ENCODE measurements at regions not wholly inside any gene's neighbourhood (a gene's known extent, or its start where the extent isn't known, plus 50 kb on each side); places are given as distances from the start of the nearest gene placed in this dataset.

GRCh38 chr11:23653071-23653675 is 792.9 kb upstream of the CCDC179 start:
- DNase-seq (ENCODE audit: low spot score): no peak

DNA sequence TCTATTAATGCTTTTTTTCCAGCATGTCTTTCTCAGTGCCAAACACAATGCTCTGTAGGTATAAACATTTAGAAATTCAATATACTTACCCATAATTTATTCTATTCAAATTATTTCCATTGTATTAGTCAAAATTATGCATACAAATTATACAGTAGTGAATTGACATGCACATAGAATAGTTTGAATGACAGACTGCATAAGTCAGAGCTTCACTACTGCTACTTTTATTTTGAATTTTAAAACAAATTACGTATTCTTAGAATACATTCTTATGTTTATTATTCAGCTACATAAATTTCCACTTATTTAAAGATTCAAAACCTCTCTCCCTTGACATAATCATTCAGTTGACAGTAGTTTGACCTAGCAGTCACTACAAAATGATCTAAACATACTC is 808.0 kb upstream of the CCDC179 start:
- DNase-seq (ENCODE audit: low spot score): no peak

- no peak for DNase-seq (ENCODE audit: low spot score)
Observed at GRCh38 chr11:23673366-23673765, 813.1 kb upstream of the CCDC179 start.

DNA sequence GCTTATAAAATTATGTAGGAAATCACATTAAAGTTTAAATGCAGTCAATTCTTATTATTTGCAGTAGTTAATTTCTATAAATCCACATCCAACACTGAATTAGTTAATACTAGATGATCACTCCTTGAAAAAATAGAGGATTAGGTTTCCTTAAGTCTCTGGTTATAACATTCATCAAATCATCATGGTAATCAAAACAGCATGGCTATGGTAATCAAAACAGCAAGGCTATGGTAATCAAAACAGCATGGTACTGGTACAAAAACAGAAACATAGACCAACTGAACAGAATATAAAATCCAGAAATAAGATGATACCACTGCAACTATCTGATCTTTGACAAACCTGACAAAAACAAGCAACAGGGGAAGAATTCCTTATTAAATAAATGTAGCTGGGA is 814.6 kb upstream of the CCDC179 start:
- DNase-seq (ENCODE audit: low spot score): no peak

DNA sequence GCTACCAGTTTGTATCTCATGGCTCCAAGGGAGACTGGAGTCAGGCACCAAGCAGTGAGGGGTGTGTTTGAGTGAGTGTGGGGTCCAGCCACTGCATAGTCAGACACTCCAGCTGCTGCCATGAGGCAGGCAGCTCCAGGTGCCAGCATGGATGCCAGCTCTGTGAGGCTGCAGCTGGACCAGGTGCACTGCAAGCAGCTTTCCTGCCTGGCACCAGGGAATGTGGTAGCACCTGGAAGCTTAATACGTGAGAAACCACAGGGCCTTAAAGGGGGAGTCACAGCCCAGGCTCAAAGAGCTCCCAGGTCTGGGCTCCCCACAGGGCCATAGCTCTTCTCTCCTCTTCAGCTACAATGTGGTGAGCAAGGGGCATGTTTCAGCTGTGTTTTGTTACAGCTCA is 817.8 kb upstream of the LUZP2 start:
- DNase-seq (ENCODE audit: low spot score): no peak

DNA sequence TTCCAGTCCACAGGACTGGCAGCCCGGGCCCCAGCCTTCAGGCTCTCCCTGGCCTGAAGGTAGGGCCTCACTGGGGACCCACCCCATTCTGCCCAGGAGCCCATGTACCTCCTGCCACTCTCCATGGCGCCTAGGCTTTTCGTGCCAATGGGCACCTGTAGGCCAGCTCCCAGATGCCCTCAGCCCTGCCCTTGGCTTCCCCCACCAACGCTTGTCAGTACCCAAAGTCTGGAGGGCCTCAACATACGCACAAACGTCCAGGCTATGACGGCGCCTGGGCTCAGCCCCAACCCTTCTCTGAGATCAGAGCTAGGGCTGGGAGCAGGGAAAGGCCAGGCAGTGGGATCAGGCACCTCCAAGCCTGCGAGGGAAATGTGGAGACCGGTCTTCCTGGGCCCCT is 816.9 kb upstream of the LUZP2 start:
- DNase-seq (ENCODE audit: low spot score): no peak

- DNase-seq (ENCODE audit: low spot score): no peak
Observed at GRCh38 chr11:23680488-23681230, 816.2 kb upstream of the LUZP2 start.

DNA sequence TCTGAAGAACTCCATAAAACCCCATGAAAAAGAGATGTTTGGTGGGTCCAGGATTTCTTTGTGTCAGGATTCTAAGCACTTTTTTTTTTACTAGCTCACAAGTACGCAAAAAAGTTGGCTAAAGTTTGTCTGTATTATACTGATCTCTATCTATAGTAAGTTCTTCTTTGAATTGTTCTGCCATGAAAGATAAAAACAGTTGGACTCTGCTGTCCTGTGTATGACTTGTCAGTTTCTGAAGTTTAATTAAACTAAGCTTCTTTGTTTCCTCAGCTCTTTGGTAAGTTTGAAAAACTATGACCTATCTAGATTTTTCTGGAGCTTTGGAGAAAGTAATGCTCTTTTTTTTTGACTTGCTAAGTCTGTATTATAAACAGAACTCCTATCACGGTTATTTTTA is 812.2 kb upstream of the LUZP2 start:
- DNase-seq (ENCODE audit: low spot score): no peak

- no peak for DNase-seq (ENCODE audit: low spot score)
Observed at GRCh38 chr11:23687991-23688390, 808.9 kb upstream of the LUZP2 start.

DNA sequence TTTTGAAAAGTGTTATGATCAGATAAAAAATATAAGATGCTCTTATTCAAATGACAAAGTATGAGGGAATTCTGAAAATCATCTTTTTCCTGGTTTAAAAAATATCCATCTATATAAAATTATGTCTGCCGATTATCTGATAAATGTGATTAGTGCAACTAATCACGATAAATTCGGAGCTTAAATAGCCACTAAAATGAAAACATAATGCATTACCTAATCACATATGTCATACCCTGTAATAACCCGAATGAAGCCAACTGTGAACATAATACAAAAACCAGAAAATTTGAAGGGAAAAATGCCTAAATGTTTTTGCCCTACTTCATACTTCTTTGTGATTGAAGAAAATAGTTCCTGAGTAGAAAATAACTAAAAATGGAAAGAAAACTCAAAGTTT is 808.4 kb upstream of the LUZP2 start:
- DNase-seq (ENCODE audit: low spot score): no peak

- peak; percentile 74 for DNase-seq (ENCODE audit: low spot score)
Observed at GRCh38 chr11:23688835-23689234, 808.0 kb upstream of the LUZP2 start.

GRCh38 chr11:23696688-23697415 is 800.0 kb upstream of the LUZP2 start:
- no peak for DNase-seq (ENCODE audit: low spot score)

DNA sequence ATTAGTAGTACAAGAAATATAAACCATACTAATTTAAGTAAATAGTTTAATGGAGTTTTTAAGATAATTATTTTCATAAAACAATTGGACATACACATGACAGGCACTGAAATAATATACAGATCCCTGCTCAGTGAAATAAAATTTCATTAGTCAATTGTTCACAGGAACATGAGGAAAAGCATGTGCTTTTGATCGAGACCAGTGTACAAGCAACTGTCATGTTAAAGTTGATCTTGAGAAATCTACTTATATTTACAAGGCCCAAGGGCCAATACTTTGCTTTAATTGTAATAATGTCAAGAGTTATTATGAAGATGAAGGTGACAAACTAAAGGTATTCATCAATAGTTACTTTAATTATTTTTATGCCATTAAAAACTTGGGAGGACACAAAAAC is 792.7 kb upstream of the LUZP2 start:
- DNase-seq (ENCODE audit: low spot score): no peak

GRCh38 chr11:23711981-23712380 is 784.9 kb upstream of the LUZP2 start:
- no peak for DNase-seq (ENCODE audit: low spot score)

DNA sequence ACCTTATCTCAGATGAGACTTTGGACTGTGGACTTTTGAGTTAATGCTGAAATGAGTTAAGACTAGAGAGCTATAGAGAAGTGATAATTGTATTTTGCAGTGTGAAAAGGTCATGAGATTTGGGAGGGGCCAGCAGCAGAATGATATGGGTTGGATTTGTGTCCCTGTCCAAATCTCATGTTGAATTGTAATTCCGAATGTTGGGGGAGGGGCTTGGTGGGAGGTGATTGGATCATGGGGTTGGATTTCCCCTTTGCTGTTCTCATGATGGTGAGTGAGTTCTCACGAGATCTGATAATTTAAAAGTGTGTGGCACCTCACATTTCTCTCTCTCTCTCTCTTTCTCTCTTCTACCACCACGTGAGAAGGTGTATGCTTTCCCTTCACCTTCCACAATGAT is 777.8 kb upstream of the LUZP2 start:
- no peak for DNase-seq (ENCODE audit: low spot score)

DNA sequence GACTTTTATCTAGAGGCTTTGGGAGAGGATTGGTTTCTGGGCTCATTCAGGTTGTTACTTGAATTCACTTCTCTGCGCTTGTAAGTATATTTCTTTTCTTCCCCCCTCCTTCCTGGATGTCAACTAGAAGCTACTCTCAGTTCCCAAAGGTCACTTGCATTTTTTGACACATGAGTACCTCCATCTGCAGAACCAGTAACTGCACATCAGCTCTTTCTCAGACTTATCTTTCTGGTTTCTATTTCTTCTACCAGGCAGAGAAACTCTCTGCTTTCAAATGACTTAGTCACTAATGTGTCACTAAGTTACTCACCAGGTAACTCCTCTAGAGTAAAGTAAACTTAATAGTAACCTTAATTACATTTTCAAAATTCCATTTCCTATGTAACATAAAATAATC is 773.0 kb upstream of the LUZP2 start:
- no peak for DNase-seq (ENCODE audit: low spot score)

GRCh38 chr11:23725752-23726151 is 771.1 kb upstream of the LUZP2 start:
- no peak for DNase-seq (ENCODE audit: low spot score)

GRCh38 chr11:23727387-23727786 is 769.5 kb upstream of the LUZP2 start:
- DNase-seq (ENCODE audit: low spot score): no peak

DNA sequence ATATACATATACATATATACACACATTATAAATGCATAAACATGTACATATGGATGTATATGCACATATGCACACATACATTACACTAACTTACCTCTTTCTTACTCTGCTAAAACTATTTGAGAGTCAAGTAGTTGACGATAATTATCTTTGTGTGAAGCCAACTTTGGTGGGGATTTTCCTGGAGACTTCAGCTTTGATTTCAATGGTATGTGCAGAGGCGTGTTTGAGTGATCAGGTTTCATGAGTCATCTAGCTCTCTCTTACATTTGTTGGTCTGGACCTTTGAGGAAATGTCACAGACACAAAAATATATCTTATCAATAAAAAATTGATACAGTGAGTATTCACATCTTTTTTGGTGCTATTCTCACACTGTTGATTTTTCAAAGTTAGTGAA is 769.1 kb upstream of the LUZP2 start:
- peak; percentile 28 for DNase-seq (ENCODE audit: low spot score)

DNA sequence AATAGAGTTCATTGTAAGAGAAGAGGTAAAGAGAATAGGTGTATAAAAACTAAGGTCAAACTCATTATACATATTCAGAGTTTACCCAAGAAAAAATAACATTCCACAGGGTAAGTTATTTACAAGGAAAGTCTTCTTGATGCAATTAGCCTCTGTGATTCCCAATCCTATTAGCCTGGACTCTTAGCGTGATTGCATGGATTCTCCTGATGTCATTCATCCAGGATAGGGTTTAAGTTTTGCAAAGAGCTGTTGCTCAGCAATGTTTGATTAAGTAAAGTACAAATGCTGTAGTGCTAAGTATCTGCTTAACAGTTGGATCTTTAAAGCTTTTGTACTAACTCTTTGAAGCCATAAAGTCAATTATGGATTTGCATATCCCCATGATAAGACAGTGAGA is 767.8 kb upstream of the LUZP2 start:
- DNase-seq (ENCODE audit: low spot score): no peak

- DNase-seq (ENCODE audit: low spot score): no peak
Observed at GRCh38 chr11:23730307-23730998, 766.4 kb upstream of the LUZP2 start.

- peak; percentile 14 for DNase-seq (ENCODE audit: low spot score)
Observed at GRCh38 chr11:23732026-23732425, 764.8 kb upstream of the LUZP2 start.
